ENCODE measurements at regions not wholly inside any gene's neighbourhood (a gene's known extent, or its start where the extent isn't known, plus 50 kb on each side); places are given as distances from the start of the nearest gene placed in this dataset.

- Mint-ChIP-seq H3K27ac (no peak overlapping the region), H3K27me3 (ENCODE audit: insufficient read depth, low read depth, poor library complexity) (peaks cover 2% of the 10 kb centered on the region), H3K4me1 (no peaks in the 10 kb centered on the region; the same call in 2 of the 3 replicates), H3K9me3 (no peaks in the 10 kb centered on the region), H3K4me3 (no peak overlapping the region), H3K36me3 (ENCODE audit: low read depth) (no peaks in the 10 kb centered on the region)
- H3F3A ChIP-seq (replicated peaks; ENCODE audit: low read depth): no peaks in the 10 kb centered on the region
- no peaks in the 10 kb centered on the region for H3K27me3 ChIP-seq (ENCODE audit: insufficient read depth)
- DNase-seq (ENCODE audit: low spot score) (no peak), ATAC-seq (no peak)
- H4K20me1 ChIP-seq (replicated peaks; ENCODE audit: insufficient read depth): no peaks in the 10 kb centered on the region
- no peaks in the 10 kb centered on the region for H3K9me2 ChIP-seq (ENCODE audit: insufficient read depth)
- no peak overlapping the region for H3K27ac ChIP-seq (ENCODE audit: low read depth)
- H3K4me3 ChIP-seq: no peak overlapping the region
- H3K4me2 ChIP-seq: no peak overlapping the region
- H3K36me3 ChIP-seq (ENCODE audit: insufficient read depth): no peaks in the 10 kb centered on the region
- H3K79me2 ChIP-seq (replicated peaks; ENCODE audit: insufficient read depth): no peaks in the 10 kb centered on the region
- no peak overlapping the region for H2AFZ ChIP-seq
- H3K4me1 ChIP-seq (ENCODE audit: insufficient read depth): no peaks in the 10 kb centered on the region
- TF ChIP-seq EZH2phosphoT487 (IDR thresholded peaks at IDR 0.05; ENCODE audit: unreplicated experiment): no peak
These were observed 85.0 kb downstream of the LLPH start for GRCh38 chr12:66045506-66045905.

GRCh38 chr12:66044731-66045130, 85.8 kb downstream of the LLPH start:
- Mint-ChIP-seq H3K36me3 (ENCODE audit: low read depth) (no peaks in the 10 kb centered on the region), H3K9me3 (no peaks in the 10 kb centered on the region), H3K27ac (no peak overlapping the region), H3K27me3 (ENCODE audit: insufficient read depth, low read depth, poor library complexity) (peaks cover 2% of the 10 kb centered on the region), H3K4me3 (no peak overlapping the region), H3K4me1 (no peaks in the 10 kb centered on the region; the same call in 2 of the 3 replicates)
- H3F3A ChIP-seq (replicated peaks; ENCODE audit: low read depth): no peaks in the 10 kb centered on the region
- ATAC-seq (no peak), DNase-seq (ENCODE audit: low spot score) (no peak)
- no peak overlapping the region for H3K4me3 ChIP-seq
- no peak overlapping the region for H3K27ac ChIP-seq (ENCODE audit: low read depth)
- H3K79me2 ChIP-seq (replicated peaks; ENCODE audit: insufficient read depth): no peaks in the 10 kb centered on the region
- no peaks in the 10 kb centered on the region for H3K36me3 ChIP-seq (ENCODE audit: insufficient read depth)
- no peaks in the 10 kb centered on the region for H4K20me1 ChIP-seq (replicated peaks; ENCODE audit: insufficient read depth)
- H3K9me2 ChIP-seq (ENCODE audit: insufficient read depth): peaks cover 2% of the 10 kb centered on the region; the same call in 1 of the 2 replicates
- TF ChIP-seq EZH2phosphoT487 (IDR thresholded peaks at IDR 0.05; ENCODE audit: unreplicated experiment) (no peak), POLR2AphosphoS5 (IDR thresholded peaks at IDR 0.05; ENCODE audit: low read depth) (no peak), EZH2 (IDR thresholded peaks at IDR 0.05; ENCODE audit: low read depth, unreplicated experiment) (no peak)
- no peak overlapping the region for H3K4me2 ChIP-seq
- no peaks in the 10 kb centered on the region for H3K4me1 ChIP-seq (ENCODE audit: insufficient read depth)
- H2AFZ ChIP-seq: peak overlapping the region; percentile 76
- H3K27me3 ChIP-seq (ENCODE audit: insufficient read depth): no peaks in the 10 kb centered on the region

- Histone ChIP-seq H3K36me3 (ENCODE audit: insufficient read depth) (no peaks in the 10 kb centered on the region), H3K27me3 (ENCODE audit: insufficient read depth) (no peaks in the 10 kb centered on the region), H3K4me3 (no peak overlapping the region), H3K4me2 (no peak overlapping the region), H3K4me1 (ENCODE audit: insufficient read depth) (no peaks in the 10 kb centered on the region), H3K9me2 (ENCODE audit: insufficient read depth) (peaks cover 3% of the 10 kb centered on the region; the same call in 1 of the 2 replicates), H4K20me1 (replicated peaks; ENCODE audit: insufficient read depth) (no peaks in the 10 kb centered on the region), H3K79me2 (replicated peaks; ENCODE audit: insufficient read depth) (no peaks in the 10 kb centered on the region), H2AFZ (no peak overlapping the region), H3K27ac (ENCODE audit: low read depth) (no peak overlapping the region), H3F3A (replicated peaks; ENCODE audit: low read depth) (no peaks in the 10 kb centered on the region)
- Mint-ChIP-seq H3K27ac (no peak overlapping the region), H3K4me3 (no peak overlapping the region), H3K36me3 (ENCODE audit: low read depth) (no peaks in the 10 kb centered on the region), H3K9me3 (no peaks in the 10 kb centered on the region), H3K27me3 (ENCODE audit: insufficient read depth, low read depth, poor library complexity) (peaks cover 2% of the 10 kb centered on the region), H3K4me1 (no peaks in the 10 kb centered on the region; the same call in 2 of the 3 replicates)
- no peak for ATAC-seq
- DNase-seq (ENCODE audit: low spot score): no peak
- TF ChIP-seq EZH2phosphoT487 (IDR thresholded peaks at IDR 0.05; ENCODE audit: unreplicated experiment) (no peak), JUNB (IDR thresholded peaks at IDR 0.05; ENCODE audit: unreplicated experiment) (no peak), CTCF (conservative IDR thresholded peaks at IDR 0.05; ENCODE audit: low read depth in 2 of 2) (no peak), ZNF462 (CRISPR knock-in tag; IDR thresholded peaks at IDR 0.05) (no peak), STAT1 (IDR thresholded peaks at IDR 0.05; ENCODE audit: unreplicated experiment) (no peak), CREB1 (CRISPR knock-in tag; IDR thresholded peaks at IDR 0.05; ENCODE audit: low read depth) (no peak), NANOG (IDR thresholded peaks at IDR 0.05; ENCODE audit: borderline replicate concordance) (no peak), ZNF331 (CRISPR knock-in tag; IDR thresholded peaks at IDR 0.05; ENCODE audit: low read depth) (no peak)
These were observed 87.5 kb downstream of the LLPH start for GRCh38 chr12:66043035-66043434.

Data from GM23338 (cell line).